ENCODE measurements at regions not wholly inside any gene's neighbourhood (a gene's known extent, or its start where the extent isn't known, plus 50 kb on each side); places are given as distances from the start of the nearest gene placed in this dataset.

DNA sequence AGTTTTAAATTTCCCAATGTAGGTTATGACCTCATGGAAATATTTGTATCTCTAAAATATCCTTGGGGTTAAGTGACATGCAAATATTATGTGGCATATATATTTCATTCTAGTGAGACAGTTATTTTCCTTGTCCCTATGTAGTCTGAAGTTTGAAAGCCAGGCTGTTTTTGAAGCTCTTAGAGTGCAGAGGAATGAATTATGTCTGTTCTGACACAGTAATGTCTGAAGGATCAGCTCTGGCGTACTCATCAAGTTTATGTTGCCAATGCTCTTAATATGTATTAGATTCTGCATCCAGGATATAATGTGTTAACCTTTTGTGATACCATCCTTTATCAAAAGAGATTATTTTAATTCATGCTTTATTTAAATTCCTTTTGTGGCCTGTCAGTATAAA lies 355.8 kb downstream of the PCDH7 start:
- no peak for DNase-seq (ENCODE audit: low spot score)
- in situ Hi-C loops (cut with HindIII; ENCODE audit: low sequenced_read_pairs) = no loop called here

DNA sequence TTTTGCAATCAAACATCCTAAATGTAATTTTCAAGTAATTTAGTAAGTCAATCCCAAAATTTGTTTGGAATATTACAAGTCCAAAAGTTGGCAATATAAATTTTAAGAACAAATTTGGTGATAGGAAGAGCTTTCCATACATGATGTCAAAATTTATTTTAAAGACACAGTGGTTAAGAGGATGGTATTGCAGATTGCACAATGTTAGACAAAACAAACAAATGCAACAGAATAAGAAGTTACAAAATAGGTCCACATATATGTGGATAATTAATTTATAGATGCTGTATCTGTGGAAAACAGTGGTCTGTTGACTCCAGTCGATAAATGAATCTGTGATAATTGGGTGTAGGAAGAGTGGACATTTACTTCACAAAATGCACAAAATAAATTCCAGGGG lies 358.5 kb downstream of the PCDH7 start:
- no peak for DNase-seq (ENCODE audit: low spot score)
- in situ Hi-C loops (cut with HindIII; ENCODE audit: low sequenced_read_pairs) = no loop called here

DNA sequence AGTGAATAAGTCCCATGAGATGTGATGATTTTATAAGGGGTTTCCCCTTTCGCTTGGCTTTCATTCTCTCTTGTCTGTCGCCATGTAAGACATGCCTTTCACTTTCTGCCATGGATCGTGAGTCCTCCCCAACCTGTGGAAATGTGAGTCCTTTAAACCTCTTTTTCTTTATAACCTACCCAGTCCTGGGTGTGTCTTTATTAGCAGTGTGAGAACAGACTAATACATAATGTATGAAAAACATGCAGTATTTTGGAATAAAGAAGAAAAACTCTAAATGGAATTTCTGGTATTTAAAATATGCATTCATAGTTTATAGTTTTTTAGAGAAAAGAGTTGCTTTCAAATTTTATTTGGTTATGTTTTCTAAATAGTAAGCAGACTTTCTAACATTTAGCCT lies 360.7 kb downstream of the PCDH7 start:
- DNase-seq (ENCODE audit: low spot score) = no peak
- in situ Hi-C loops (cut with HindIII; ENCODE audit: low sequenced_read_pairs) = no loop called here

DNA sequence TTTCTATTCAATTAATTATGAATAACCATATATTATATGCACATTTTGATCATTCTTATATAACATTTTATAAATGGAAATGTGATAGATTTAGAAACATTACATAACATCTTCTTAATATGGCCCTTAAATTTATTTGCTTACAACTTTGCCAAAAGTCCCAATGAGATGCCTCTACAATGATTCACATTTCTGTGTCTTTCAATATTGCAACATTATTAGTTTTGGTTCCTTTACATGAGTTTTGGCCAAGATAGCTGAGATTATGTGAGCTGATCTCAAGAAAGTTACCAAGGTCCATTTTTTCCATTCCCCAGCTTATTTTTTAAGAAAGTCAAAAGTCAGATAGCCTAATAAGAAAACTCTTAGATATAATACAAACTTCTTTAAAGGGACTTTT lies 361.2 kb downstream of the PCDH7 start:
- in situ Hi-C loops (cut with HindIII; ENCODE audit: low sequenced_read_pairs) = no loop called here
- DNase-seq (ENCODE audit: low spot score) = no peak

DNA sequence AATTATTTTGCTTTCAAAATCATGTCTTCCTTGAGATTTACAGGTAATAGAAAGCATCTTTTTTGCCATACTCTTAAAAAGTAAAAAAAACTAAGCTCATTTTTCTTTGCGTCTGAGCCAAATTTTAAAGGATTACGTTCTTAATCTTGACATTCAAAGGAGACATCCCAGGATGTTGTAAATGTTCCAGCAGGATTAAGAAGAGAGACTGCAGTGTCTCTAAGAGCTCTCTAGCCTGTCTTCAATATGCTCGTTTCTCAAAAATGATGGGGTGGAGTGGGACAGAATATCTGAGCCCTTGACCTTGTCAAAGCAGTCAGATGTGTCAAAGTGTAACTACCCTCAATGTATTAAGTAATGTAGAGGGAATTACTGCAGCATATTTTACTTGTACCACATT lies 363.3 kb downstream of the PCDH7 start:
- no peak for DNase-seq (ENCODE audit: low spot score)
- in situ Hi-C loops (cut with HindIII; ENCODE audit: low sequenced_read_pairs) = no loop called here

DNA sequence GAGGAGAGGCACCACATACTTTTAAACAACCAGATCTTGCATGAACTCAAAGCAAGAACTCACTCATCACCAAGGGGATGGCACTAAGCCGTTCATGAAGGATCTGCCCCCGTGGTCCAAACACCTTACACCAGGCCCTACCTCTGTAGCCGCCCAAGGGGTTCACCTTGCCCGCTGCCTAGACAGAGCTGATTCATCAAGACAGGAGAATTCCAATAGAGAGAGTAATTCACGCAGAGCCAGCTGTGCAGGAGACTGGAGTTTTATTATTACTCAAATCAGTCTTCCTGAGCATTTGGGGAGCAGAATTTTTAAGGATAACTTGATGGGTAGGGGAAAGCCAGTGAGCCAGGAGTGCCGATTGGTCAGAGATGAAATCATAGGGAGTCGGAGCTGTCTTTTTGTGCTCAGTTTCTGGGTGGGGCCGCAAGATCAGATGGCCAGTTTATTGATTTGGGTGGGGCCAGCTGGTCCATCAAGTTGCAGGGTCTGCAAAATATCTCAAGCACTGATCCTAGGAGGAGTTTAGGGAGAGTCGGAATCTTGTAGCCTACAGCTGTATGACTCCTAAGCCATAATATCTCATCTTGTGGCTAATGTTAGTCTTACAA lies 364.7 kb downstream of the PCDH7 start:
- in situ Hi-C loops (cut with HindIII; ENCODE audit: low sequenced_read_pairs) = no loop called here
- no peak for DNase-seq (ENCODE audit: low spot score)

DNA sequence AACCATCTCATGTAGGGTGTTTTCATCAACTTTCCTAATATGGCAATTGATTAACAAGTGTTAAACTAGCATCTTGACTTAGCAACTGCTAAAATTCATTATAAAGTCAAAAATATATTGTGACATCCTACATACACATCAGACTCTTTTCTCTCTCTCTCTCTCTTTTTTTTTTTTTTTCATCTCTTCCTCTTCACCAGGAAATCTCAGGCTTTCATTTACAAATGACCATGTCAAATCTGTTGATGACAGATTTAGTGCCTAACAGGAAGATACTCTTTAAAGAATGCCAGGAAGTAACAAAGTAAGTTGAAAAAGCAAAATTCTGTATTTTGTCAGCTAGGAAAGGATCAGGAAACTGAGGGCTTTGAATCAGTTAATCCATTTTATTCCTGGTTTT lies 365.5 kb downstream of the PCDH7 start:
- in situ Hi-C loops (cut with HindIII; ENCODE audit: low sequenced_read_pairs) = no loop called here
- no peak for DNase-seq (ENCODE audit: low spot score)

DNA sequence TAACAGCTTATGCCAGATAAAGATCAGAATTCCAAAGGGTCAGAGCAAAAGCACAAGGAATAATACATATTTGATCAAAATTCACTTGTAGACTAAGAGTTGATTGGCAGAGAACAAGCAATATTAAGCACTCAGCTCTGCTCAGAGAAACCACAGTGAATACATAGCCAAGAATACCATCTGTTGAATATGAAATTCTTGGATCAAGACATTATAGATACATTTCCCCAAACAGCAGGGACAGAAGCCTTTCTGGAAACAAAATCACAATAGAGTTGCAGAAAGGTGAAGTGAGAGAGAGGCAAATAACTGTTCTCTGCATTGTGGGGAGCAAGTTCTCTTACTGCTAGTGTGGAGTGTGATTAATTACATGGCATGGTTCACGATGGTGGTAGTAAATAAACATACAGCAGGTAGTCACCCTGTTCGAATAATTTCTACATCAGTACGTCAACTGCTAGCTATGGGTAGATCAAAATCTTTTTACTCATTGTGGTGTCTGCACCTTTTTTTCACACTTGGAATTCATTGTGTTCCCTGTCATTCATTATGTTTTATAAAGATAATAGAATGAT lies 366.7 kb downstream of the PCDH7 start:
- DNase-seq (ENCODE audit: low spot score) = peak; percentile 60
- in situ Hi-C loops (cut with HindIII; ENCODE audit: low sequenced_read_pairs) = no loop called here

DNA sequence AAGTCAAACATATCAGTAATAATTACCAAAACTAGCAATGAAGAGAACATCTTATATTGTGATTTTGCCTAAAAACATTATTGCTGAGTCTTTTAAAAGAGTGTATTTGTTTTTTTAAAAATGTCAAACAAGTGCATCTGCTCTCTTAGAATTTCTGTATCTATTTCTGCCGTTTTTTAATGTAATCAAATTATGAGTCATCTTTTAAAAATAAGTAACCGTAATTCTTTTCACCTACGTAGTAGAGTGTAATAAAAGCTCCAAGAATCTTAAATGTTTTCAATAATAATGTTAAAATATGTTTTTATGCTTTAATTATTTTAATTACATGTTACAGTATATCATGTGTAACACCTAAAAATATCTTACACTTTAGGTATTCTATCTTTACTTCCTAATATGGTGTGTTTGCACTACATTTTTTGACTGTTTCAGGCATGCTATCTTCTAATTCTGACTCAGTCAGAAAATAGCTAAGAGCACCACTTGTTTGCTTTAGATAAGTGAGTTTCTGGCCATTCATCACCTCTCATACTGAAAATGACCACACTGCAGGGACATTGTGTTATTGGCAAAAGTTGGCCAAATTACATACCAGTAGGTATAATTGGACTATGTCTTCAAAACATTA lies 368.5 kb downstream of the PCDH7 start:
- no peak for DNase-seq (ENCODE audit: low spot score)
- in situ Hi-C loops (cut with HindIII; ENCODE audit: low sequenced_read_pairs) = no loop called here

DNA sequence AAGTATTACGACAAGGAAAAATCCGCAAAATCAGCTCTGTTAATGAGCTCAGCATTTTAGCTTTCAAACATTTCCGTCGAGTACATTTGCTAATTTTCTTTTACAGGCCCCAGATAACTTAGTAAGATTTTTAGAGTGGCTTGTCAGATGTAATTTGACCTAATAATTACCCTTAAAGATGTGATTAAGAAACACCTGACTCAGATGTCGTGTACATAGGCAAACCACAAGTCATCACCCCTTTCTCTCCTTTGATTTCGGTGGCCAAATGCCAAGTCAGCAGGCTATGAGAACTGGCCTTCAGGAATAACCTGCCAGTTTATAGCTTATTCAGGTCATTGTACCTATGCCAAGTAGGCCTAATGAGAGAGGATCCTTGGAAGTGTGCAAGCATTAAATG lies 369.6 kb downstream of the PCDH7 start:
- peak; percentile 57 for DNase-seq (ENCODE audit: low spot score)

DNA sequence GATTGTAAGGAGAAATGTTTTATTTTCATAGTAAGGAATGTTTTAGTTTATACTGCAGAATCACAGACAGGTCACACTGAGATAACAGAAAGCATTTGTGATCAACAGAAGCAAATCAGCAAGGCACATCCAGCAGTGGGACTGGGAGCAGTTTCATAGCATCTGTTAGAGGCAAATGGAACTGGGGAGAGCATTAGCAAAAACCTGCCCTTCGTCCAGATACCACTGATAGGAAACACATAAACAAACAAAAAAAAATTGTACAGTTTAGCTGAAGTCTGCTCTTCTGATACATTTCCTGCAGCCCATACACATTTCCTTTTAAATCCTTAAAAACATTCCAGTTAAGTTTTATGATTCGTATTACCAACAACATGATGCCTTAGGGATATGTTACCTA lies 374.3 kb downstream of the PCDH7 start:
- in situ Hi-C loops (cut with HindIII; ENCODE audit: low sequenced_read_pairs) = no loop called here
- no peak for DNase-seq (ENCODE audit: low spot score)

More for the DNA sequence above, 369.6 kb downstream of the PCDH7 start:
- in situ Hi-C loops (cut with HindIII; ENCODE audit: low sequenced_read_pairs) = no loop called here

DNA sequence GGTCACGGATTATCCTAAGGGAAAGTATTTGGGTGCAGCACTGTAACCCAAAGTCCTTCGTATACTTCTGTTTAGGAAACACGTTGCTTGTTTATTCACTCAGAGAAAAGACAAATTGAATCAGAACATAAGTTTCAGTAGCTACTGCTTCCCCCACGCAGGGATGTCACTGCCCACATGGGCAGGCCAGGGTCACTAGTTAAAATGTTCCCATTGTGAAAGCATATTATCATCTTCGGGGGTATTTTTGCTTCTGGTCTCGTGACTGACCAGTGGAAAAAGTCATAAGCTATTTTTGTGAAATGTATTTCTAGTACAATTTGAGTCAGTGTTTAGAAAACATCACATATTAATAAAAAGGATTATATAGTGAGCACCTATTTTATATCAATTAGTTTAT lies 377.8 kb downstream of the PCDH7 start:
- in situ Hi-C loops (cut with HindIII; ENCODE audit: low sequenced_read_pairs) = no loop called here
- DNase-seq (ENCODE audit: low spot score) = no peak

DNA sequence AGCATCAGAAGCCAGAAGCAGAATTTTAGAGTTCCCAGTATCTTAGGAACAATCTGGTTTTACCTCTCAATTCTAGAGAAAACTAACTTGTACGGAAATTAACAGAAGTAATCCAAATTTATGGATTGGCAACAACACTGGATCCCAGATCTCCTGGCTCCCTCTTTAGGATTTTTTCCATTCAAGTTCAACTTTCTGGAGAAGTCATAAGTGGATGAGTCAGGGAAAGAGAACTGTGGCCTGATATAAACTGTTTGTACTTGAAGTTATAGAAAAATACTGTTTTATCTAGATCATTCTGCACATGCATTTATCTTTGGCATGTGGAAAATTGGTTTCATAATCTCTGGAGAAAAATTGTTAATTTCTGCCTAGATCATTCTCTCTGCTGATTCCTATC lies 380.4 kb downstream of the PCDH7 start:
- no peak for DNase-seq (ENCODE audit: low spot score)
- in situ Hi-C loops (cut with HindIII; ENCODE audit: low sequenced_read_pairs) = no loop called here

DNA sequence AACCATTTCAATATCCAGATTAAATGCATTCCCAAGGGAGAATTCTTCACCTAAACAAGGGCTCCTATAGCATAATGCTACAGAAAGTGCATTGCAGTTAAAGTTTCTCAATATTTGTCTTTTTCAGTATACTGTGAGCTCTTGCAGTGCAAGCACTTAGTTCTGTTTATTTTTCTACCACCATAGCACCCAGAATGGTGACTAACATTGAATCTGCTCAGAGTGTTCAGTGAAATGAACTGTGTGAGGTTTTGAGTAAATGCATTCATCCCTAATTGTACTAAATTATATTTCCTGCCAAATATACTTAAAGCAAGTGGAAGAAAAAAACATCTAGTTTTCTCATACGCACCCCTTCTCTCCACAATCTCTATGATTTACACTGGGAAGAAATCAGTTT lies 383.9 kb downstream of the PCDH7 start:
- DNase-seq (ENCODE audit: low spot score) = no peak
- in situ Hi-C loops (cut with HindIII; ENCODE audit: low sequenced_read_pairs) = no loop called here

DNA sequence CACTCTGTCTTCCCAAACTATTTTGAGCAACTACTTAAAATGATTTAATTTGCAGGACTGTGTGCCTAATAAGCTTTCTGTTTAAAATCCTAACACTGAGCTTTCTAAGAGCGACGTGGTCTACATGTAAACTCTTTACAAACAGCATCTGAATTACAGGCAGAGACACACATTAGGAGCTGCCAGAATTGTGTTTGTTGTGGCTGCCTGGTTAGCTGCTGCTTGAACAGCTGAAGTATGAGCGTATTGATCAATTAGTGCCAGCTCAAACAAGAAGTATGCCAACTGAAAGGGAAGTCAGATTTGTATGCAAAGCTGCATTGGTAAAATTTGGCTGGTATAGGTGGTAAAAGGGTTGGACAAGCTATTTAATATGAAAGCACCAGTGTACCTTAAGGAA lies 384.4 kb downstream of the PCDH7 start:
- no peak for DNase-seq (ENCODE audit: low spot score)
- in situ Hi-C loops (cut with HindIII; ENCODE audit: low sequenced_read_pairs) = no loop called here

DNA sequence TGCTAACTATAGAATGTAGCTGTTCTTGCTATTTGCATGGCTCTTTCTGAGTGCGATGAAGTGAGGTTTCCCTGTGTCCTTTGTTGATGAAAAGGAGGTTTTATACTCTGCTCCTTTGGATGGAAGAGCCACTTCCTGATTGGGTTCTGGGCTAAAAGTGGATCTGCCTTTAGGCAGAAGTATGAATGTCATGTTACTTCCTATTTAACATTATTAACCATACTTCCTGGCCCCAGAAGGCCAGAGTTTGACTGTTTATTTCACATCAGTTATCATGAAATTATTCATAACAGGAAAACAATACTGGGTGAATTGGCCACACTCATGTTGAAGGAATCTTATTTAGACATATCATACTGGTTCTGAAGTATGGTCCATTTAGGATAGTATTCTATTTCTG lies 386.2 kb downstream of the PCDH7 start:
- DNase-seq (ENCODE audit: low spot score) = no peak
- in situ Hi-C loops (cut with HindIII; ENCODE audit: low sequenced_read_pairs) = no loop called here

DNA sequence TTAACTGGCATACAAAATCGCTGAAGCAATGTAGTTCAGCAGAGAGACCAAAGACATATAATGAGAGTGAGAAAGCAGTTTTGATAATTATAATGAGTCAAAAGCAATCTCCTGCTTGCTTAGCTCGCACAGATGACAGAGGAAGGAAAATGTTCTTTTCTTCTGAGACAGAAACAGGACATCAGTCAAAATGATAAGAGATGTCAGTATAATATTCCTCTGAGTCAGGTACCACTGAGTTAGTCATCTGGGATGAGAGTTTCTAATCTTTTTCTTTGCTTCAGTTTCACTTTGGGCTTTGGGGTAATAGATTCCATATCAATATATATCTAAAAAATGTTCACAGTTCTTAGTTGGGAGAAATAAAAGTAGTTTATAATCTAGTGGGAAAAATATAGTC lies 387.2 kb downstream of the PCDH7 start:
- in situ Hi-C loops (cut with HindIII; ENCODE audit: low sequenced_read_pairs) = no loop called here
- no peak for DNase-seq (ENCODE audit: low spot score)

DNA sequence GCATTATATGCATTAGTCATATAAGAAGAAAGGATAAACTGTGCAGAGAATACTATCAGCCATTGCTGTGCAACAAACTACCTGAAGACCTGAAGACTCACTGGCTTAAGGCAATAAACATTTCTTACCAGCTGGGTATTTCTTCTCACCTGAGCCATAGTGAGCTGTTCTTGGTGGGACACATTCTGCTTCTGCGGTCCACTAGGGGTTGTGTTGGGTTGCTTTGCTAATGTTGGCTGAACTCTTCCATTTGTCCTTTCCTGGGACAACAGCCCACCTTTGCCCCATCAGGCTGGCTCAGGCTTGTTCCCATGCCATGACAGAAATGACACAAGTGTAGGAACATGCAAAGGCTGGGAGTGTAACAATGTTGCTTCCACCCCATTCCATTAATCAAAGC lies 388.6 kb downstream of the PCDH7 start:
- in situ Hi-C loops (cut with HindIII; ENCODE audit: low sequenced_read_pairs) = no loop called here
- DNase-seq (ENCODE audit: low spot score) = no peak

DNA sequence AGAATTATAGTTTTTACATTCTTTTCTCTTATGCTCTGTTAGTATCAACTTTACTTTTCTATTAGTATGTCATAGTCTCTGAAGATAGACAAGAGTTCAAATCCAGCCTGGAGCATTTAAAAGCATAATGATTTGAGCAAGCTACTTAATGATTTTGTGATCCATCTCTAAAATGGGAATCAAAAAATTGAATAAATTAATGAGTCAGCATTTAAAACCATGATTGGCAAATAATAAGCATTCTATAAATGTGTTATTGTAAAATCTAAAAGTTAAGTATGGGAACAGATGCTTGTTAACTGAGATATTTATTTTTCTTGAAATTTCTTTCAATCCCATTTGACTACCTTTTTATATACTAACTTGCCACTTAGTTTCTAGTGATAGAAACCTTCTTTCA lies 391.6 kb downstream of the PCDH7 start:
- in situ Hi-C loops (cut with HindIII; ENCODE audit: low sequenced_read_pairs) = no loop called here
- no peak for DNase-seq (ENCODE audit: low spot score)

DNA sequence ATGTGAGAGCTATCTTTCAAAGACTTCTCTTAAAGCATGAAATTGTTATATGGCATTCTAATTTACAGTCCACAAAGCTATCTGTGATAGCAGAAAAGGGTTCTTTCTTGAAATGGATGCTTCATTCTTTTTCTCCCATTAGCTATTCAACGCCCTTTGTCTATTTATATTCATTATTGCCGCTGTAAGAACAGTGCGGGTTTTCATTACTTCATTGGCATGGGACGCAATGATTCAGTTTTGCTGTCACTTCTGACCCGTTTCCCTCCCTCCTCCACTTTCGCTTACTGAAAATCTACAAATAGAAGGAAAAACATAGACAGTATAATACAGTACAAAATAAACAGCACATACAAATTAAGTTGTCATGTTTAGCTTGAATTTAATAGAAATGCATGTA lies 394.6 kb downstream of the PCDH7 start:
- no peak for DNase-seq (ENCODE audit: low spot score)
- in situ Hi-C loops (cut with HindIII; ENCODE audit: low sequenced_read_pairs) = no loop called here

DNA sequence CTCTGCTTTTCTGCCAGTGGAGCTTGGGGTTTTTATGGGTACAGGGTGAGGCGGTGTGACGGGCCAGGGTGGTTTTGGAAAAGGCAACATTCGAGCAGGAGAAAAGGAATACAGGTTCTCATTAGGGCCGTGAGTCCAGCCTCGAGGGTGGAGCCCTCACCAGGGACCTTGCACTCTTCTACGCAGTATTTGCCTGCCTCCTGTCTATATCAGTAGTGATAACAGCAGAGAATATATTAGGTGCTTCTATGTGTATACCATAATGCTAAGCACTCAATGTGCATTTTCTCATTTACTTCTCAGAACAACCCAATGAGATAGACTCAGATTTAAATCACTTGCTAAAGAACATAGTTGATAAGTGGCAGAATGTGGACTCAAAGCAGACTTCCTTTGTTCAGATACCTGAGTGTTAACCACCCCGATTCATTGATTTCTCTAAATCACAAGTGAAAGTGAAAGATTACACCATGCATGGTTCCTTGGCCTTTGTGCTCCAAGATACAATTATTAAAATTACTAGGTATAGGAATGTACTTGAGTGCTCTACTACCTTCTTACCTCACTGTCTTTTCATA lies 403.9 kb downstream of the PCDH7 start:
- DNase-seq (ENCODE audit: low spot score) = no peak

More for the DNA sequence above, 403.9 kb downstream of the PCDH7 start:
- in situ Hi-C loops (cut with HindIII; ENCODE audit: low sequenced_read_pairs) = no loop called here

All from G401 (cell line).